ENCODE measurements at regions not wholly inside any gene's neighbourhood (a gene's known extent, or its start where the extent isn't known, plus 50 kb on each side); places are given as distances from the start of the nearest gene placed in this dataset.

- TF ChIP-seq ZNF462 (CRISPR knock-in tag; IDR thresholded peaks at IDR 0.05) (no peak), EZH2 (IDR thresholded peaks at IDR 0.05; ENCODE audit: low read depth, unreplicated experiment) (no peak), NANOG (IDR thresholded peaks at IDR 0.05; ENCODE audit: borderline replicate concordance) (no peak), CREB1 (CRISPR knock-in tag; IDR thresholded peaks at IDR 0.05; ENCODE audit: low read depth) (no peak)
Measured at GRCh38 chr12:107590413-107590812, 95.2 kb upstream of the PWP1 start (continued).

- Histone ChIP-seq H3K4me1 (ENCODE audit: insufficient read depth) (no peaks in the 10 kb centered on the region), H3F3A (replicated peaks; ENCODE audit: low read depth) (no peaks in the 10 kb centered on the region), H3K79me2 (replicated peaks; ENCODE audit: insufficient read depth) (no peaks in the 10 kb centered on the region), H3K4me2 (no peak overlapping the region), H3K9me2 (ENCODE audit: insufficient read depth) (peaks cover 6% of the 10 kb centered on the region), H2AFZ (no peak overlapping the region), H4K20me1 (replicated peaks; ENCODE audit: insufficient read depth) (no peaks in the 10 kb centered on the region), H3K4me3 (no peak overlapping the region), H3K36me3 (ENCODE audit: insufficient read depth) (no peaks in the 10 kb centered on the region), H3K27me3 (ENCODE audit: insufficient read depth) (no peaks in the 10 kb centered on the region), H3K27ac (ENCODE audit: low read depth) (no peak overlapping the region)
- Mint-ChIP-seq H3K9me3 (peaks cover 19% of the 10 kb centered on the region), H3K4me3 (no peak overlapping the region), H3K27ac (no peak overlapping the region; the same call in 1 of the 2 replicates), H3K4me1 (peaks cover 8% of the 10 kb centered on the region), H3K36me3 (ENCODE audit: low read depth) (peaks cover 13% of the 10 kb centered on the region; the same call in 2 of the 3 replicates), H3K27me3 (ENCODE audit: insufficient read depth, low read depth, poor library complexity) (peaks cover 4% of the 10 kb centered on the region)
- DNase-seq (ENCODE audit: low spot score): no peak
- ATAC-seq: no peak
- no peak for TF ChIP-seq JUNB (IDR thresholded peaks at IDR 0.05; ENCODE audit: unreplicated experiment)
Measured at GRCh38 chr12:107590814-107591375, 94.7 kb upstream of the PWP1 start.

Data from GM23338 (cell line).